ENCODE measurements at regions not wholly inside any gene's neighbourhood (a gene's known extent, or its start where the extent isn't known, plus 50 kb on each side); places are given as distances from the start of the nearest gene placed in this dataset.
"Not testable (repeated sequence)": the region's sequence is repeated elsewhere in the genome, so short reads cannot be mapped to it uniquely, and the experiment has no call there.

DNA sequence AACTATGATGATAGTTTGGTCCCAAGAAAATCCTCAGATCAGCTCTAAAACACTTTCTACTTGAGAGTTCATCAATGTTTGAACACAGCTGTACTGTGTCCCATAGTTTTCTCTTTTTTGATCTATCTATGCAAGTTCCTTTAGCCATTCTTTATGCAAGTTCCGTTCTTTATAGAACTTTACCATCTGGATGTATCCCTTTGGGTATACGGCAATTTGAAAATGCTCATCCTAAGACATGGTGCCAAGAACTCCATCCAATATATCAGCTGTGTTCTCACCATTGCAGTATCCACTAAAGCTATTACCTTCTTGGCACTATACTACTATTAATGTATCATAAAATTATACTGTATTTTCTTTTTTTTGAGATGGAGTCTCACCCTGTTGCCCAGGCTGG lies 276.9 kb downstream of the NOVA1 start:
- DNase-seq (ENCODE audit: low spot score), result no peak
- intact Hi-C loops (cut with DNase I), result no loop called here

DNA sequence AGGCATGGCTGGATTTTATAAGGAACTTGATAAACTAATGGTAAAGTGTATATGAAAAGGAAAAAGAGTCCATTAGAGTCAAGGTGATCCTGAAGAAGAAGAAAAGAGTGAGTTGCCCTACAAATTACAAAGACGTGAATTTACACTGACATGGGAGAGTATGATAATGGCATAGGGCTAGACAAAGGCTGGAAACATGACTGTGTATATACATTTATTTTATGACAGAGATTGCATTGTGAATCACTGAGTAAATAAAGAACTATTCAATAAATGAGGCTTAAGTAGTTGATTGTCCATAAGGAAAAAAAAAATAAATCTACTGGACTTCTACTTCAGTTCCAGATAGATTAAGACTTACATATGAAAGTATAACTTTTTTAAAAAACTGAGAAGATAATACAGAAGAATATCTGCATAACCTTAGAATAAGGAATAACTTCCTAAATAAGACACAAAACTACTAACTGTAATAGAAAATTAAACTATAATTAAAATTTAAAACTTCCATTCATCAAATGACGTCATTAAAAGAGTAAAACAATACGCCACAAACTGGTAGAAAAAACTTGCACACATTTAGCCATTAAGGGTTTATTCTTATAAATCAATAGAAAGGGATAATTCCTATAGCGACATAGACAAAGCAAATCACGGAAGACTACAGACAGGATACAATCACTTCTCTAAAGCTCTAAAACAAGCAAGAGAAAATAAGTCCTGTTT lies 278.5 kb downstream of the NOVA1 start:
- intact Hi-C loops (cut with DNase I), result no loop called here
- no peak for DNase-seq (ENCODE audit: low spot score)

DNA sequence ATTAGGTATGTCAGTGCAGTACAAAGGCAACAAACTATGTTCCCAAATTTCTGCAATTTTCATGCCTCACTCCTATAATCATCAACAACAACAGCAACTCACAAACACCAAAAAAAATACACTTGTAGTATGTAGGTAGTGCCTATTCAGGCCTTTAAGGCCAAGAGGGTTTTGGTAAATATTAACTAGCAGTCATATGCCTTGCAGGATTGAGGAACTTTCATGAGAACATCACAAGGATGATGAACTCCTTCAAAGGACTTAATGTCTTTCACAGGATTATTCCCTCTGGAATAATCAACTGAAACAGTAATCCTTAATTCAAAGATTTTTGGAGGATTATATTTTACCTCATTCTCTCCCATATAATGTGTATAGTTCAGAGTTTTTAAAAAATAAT lies 293.8 kb downstream of the NOVA1 start:
- intact Hi-C loops (cut with DNase I), result no loop called here
- no peak for DNase-seq (ENCODE audit: low spot score)

DNA sequence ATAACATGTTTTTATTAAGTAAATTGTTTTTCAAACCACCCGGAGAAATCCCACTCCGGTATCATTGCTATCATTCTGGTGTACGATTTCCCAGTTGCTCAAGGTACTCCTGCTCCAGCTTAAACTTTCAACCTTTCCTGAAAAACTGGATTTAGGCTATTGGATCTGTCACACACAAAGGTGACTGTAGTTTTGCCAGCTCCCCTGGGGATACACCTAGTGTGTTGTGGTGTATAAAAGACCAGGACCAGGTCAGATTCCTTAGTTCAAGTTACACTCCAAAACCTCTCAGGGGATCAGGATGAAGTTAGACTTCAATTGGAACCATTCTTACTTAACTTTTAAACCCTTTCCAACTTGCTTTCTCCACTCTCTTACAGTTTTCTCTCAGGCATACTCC lies 303.9 kb downstream of the NOVA1 start:
- intact Hi-C loops (cut with DNase I), result no loop called here
- DNase-seq (ENCODE audit: low spot score), result no peak

DNA sequence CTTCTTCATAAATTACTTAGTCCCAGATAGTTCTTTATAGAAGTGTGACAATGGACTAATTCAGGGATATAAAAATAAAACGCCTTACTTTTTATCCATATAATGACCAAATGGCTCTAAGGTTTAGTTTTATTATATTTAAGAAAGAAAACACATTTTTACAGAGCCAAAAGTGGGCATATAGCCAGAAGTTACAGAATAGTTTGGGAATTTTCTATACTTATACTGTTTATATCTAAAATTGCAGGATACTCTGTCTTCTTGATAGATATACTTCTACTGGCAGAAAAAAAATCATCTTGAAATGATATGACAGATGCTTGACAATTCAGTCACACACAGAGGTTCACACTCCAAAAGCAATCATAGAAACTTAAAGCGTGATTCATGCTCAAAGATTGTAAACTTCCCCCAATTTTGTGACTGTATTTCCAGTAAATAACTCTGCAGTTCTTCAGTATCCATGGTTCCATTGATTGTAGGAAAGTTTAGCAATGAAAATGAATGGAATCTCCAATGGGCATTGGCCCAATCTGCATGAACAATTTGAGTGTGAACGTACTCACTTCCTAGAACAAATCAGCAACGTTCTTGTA lies 307.8 kb downstream of the NOVA1 start:
- intact Hi-C loops (cut with DNase I), result no loop called here
- no peak for DNase-seq (ENCODE audit: low spot score)

DNA sequence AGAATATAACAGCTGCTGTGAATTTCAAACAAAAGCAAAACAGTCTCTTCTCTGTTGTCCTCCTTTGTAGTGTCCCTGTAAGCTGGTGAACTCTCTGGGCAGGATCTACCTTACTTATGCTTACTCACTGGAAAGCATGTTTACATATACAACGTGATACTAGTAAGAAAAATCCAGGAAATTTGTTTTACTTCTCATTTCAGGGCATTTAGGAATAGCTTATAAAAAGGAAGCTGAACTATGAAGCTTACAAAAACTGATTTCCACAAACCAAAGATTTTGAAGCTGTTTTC lies 311.0 kb downstream of the NOVA1 start:
- no peak for DNase-seq (ENCODE audit: low spot score)
- intact Hi-C loops (cut with DNase I), result no loop called here

DNA sequence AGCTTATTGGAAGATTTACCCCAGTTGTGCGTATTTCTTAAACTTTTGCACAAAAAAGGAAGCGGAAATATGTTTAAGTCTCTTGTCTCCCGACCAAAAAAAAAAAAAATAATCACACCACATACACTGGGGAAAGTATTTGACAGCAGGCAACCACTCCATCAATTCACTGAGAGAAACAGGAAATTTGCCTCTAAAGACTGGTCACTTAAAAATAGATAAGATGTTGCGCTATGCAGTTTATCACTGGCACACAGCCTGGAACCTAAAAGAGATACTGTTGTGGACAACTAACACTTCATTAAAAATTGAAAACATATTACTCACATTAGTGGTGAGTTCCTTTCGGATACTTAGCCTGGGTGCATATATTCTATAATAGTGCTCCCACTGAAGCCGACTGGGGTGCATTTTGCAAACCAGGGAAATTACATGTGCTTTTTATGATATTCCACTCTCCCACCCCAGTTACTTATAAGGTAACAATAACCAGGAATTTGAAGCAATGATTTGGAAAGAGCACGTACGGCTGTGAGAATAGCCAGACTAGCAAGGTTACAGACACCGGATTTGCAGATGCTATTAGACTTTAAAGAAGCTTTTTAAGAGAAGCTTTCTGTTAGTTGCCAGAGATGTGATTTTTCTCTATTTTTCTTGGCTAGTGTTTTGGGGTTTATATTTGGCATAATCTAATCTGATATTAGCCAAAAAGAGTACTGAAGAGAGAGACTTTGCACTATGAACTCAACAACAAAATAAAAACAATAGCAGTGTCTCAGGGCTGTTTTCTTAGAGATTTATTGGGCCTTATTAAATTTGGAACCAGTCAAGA lies 311.5 kb downstream of the NOVA1 start:
- DNase-seq (ENCODE audit: low spot score), result no peak
- intact Hi-C loops (cut with DNase I), result no loop called here

DNA sequence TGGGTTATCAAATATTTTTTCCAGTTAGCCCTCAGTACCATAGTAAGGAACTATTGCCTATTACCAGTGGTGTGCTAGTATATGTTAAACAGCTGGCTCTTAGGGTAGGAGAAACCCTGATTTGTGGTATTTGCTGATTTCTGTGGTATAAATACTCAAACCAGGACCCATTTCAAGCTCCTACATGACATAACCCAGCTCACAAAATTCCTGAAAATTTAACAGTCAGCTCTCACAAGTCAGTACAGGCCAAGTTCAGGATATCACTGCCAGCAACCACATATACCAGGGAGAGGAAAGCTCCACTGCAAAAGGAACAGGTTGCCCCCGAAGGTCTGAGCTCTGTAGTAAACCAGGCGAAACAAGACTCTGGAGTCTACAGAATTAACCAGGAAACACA lies 315.3 kb downstream of the NOVA1 start:
- no peak for DNase-seq (ENCODE audit: low spot score)
- intact Hi-C loops (cut with DNase I), result no loop called here

DNA sequence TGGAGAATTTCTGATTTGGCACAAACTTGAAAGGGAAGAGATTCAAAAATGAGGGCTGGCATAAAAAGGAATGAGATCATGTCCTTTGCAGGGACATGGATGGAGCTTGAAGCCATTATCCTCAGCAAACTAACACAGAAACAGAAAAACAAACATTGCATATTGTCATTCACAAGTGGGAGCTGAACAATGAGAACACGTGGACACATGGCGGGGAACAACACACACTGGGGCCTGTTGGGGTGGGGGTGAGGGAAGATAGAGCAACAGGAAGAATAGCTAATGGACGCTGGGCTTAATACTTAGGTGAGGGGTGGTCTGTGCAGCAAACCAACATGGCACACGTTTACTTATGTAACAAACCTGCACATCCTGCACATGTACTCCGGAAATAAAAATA lies 315.8 kb downstream of the NOVA1 start:
- DNase-seq (ENCODE audit: low spot score); intact Hi-C loops (cut with DNase I): not testable (repeated sequence)

DNA sequence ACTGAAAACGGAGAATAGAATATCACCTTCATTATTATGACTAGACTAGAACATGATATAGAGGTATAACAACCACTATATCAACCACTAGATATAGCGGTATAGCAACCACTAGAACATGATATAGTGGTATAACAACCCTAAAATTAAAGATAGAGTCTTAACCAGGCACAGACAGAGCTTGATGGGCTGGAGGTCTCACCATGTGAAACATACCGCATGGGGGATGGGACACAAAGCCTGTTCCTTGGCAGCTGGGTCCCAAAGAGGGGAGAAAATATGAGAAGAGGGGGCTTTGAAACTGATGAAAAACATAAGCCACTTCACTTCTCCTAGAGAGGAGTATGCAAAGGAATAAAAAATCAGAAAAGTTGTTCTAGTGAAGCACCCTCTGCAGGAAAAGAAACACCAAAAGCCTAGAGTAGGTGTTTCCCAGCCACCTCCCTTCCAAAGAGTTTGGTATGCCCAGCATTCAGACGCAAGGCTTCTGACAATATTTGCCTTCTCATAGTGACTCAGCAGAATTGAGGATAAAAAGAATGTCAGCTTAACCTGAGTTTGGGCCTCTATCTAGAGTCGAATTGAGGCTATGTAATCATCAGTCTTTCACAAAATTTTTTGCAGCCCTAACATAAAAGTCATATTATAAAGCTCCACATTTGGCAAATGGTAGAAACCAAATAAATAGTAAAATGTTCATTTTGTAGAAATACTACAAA lies 316.4 kb downstream of the NOVA1 start:
- no peak for DNase-seq (ENCODE audit: low spot score)
- intact Hi-C loops (cut with DNase I), result no loop called here

DNA sequence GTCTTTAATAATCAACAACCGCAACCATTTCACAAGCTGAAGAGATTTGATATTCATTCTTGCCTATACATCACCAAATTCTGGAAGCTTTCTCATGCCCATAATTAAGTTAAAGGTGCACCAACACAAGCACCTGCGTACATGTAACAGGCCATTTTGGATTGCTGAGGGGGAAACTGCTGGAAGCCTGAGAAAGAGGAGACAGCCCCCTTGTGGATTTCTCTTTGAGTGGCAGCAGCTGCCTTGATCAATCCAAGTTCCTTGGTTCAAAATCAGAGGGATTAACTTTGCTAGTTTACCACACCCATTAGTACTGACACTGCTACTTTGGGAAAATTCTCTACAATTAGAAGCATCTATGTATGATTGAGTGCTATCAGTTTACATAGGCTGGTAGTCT lies 321.1 kb downstream of the NOVA1 start:
- intact Hi-C loops (cut with DNase I), result no loop called here
- DNase-seq (ENCODE audit: low spot score), result no peak

DNA sequence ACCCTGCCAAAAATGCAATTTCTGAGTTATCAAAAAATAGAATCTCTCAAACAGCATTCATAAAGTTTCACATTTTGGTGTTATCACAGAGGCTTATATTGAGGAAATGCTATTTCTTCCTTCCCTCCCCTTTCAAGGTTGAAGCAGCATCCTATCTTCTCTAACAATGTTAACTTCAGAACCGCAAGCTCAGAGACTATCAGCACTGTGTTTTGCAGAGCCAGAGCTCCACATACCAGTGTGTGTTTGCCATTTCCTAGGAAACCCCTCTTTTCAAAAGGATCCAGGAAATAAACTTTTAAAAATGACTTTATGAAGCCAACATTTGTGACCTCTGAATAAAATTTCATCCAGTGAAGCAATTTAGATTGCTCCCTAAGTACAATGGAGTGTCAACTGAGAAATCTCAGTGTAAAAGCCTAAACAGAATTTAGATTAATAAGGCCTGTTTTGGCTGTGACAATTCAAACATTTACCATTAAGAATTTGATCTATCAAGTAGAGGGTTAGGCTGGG lies 332.6 kb downstream of the NOVA1 start:
- no peak for DNase-seq (ENCODE audit: low spot score)
- intact Hi-C loops (cut with DNase I), result no loop called here

DNA sequence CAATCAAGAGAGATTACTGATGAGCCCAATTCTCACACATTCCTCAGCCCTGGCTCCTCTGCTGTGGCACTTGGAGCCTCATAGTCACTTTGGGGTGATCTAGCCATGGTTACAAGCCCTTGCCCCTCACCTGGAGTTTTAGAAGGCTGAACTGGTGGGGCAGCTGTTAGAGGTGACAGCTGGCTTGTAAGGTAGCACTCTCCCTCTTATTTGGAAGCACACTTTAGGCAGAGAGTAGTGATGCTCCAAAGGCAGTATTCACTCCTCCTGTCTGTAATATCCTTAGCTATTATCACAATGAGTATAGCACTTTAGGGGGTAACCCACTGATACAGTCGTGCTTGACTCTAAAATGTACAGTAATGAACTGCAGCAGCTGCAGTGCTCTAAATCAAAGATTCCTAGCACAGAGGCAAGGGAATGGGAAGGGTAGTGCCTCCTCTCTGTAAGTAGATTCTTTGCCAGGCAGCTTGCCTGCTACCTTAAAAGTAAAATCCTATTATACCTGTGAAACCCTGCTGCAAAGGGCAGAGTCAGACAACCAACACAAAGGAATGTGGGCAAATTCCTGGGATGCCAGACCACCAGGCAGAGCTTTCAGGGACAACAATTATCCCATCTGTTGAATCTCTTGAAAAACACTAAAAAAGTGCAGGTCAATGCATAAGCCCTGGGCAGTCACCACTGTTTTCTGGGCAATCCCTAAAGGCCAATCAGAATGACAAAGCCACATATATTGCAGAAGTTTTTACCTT lies 336.3 kb downstream of the NOVA1 start:
- no peak for DNase-seq (ENCODE audit: low spot score)
- intact Hi-C loops (cut with DNase I), result no loop called here

DNA sequence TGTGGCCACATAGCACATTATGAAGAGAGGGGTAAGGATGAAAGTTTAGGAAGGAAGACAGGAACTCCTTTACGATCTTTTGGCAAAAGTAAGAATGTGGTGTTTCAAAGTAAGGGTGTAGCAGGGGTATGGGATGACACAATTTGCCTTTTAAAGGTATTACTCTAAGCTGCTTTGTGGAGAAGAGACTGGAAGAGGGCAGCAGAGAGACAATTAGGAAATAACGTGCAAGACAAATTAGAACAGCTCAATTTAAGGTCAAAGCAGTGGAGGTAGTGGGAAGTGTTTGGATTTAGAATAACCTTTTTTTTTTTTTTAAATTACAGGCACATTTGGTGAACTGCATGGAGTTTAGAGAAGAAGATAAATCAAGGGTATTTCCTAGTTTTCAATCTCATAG lies 342.6 kb downstream of the NOVA1 start:
- intact Hi-C loops (cut with DNase I), result no loop called here
- DNase-seq (ENCODE audit: low spot score), result no peak

DNA sequence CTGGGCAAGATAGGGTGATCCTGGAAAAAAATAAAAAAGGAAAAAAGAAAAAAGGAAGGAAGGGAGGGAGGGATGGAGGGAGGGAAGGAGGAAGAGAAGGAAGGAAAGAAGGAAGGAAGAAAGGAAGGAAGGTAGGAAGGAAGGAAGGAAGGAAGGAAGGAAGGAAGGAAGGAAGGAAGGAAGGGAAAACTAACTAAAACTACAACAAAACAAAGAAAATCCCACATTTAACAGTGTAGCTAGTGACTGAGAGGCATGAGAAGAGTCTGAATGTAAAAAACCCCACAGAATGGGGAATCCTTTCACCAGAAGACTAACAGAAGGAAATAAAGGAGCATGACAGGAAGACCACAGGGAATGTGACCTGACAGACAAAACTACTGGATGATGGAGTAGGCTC lies 345.7 kb downstream of the NOVA1 start:
- intact Hi-C loops (cut with DNase I), result no loop called here
- no peak for DNase-seq (ENCODE audit: low spot score)

DNA sequence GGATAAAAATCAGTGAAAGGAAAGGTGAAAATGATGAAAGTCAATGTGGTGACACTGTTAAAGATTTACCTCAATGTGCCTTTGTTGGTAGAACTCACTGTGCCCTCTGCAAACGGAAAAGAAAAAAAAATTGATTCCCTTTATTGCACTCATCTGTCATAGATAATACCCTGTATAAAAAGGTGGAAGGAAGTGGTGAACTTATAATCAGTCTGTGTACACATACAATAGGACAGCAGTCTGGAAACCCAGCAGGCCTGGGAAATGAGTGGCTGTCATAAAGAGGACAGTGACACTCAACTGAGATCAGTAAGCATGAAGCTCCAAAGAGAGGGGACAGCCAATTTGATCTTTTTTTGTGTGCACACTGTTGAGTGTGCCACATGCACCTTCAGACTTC lies 364.7 kb downstream of the NOVA1 start:
- no peak for DNase-seq (ENCODE audit: low spot score)
- intact Hi-C loops (cut with DNase I), result no loop called here

DNA sequence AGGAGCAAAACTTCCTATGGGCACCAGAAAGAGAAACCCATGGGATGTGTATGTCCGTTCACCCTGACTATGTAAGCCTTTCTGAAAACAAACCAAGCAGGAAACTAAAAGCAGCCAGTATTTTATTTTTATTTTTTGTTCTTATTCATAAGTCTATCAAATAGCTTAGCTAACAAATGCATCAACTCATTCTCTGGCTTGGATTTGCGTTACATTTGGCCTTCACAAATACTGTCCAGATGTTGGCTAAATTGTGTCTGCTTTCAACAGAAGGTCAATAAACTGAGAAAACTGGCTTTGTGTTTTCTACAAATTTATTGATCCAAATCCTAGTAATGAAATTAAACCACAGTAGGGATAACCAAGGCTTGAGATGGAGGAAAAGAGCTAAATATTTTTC lies 379.0 kb downstream of the NOVA1 start:
- DNase-seq (ENCODE audit: low spot score), result no peak
- intact Hi-C loops (cut with DNase I), result no loop called here

DNA sequence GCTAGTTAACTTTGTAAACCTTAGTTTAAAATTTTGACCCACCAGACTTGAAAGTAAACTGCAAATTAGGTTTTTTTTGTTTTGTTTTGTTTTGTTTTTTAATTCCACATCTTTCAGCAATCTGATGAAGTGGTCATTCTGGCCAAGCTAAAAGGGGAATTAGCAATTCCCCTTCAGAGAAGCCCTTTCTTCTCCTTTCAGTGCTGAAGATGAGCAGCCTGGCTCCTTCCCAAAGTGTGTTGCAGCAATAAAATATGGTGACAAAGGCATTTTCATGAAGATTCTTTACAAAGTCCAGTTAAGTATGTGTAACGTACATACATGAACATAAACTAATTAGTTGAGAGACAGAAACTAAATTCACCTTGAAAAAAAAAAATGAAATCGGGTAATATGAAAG lies 380.1 kb downstream of the NOVA1 start:
- no peak for DNase-seq (ENCODE audit: low spot score)
- intact Hi-C loops (cut with DNase I), result no loop called here

DNA sequence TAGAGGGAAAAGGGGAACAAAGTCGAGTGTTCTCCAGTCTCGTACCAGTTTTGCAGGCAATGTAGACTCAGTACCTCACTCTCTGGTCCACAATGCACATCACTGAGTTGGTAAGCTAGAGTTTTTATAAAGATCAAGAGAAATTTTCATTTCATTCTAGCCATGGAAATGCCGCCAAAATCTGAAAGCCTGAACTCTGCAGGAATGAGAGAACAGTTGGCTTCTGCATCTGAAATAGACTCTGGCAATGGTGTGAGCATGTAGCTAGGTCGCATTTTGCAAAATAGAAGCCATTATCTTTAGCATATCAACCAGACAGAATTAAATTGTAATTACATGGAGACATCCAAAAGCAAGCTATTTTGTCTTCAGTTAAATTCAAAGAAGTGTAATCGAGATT lies 381.0 kb downstream of the NOVA1 start:
- intact Hi-C loops (cut with DNase I), result no loop called here
- no peak for DNase-seq (ENCODE audit: low spot score)

Data from posterior vena cava (tissue), 2 donors.